GM19455 (cell line): ENCODE measurements at regions not wholly inside any gene's neighbourhood (a gene's known extent, or its start where the extent isn't known, plus 50 kb on each side); places are given as distances from the start of the nearest gene placed in this dataset.

ENCODE experiments used
- ATAC-seq: cut with Tn5 transposase; IDR thresholded peaks from one replicate; pipeline ENCODE4 v1.9.1; 2021; ENCODE audit not compliant: unreplicated experiment

- ATAC-seq, result no peak
Measured at GRCh38 chr12:102540815-102541385, 60.5 kb upstream of the IGF1 start.

GRCh38 chr12:102539651-102540553, 59.5 kb upstream of the IGF1 start:
- no peak for ATAC-seq

GRCh38 chr12:102535306-102535705, 54.9 kb upstream of the IGF1 start:
- ATAC-seq, result no peak

GRCh38 chr12:102534899-102535298, 54.5 kb upstream of the IGF1 start:
- ATAC-seq, result no peak

GRCh38 chr12:102533483-102534215, 53.3 kb upstream of the IGF1 start:
- ATAC-seq, result no peak
